ENCODE measurements at regions not wholly inside any gene's neighbourhood (a gene's known extent, or its start where the extent isn't known, plus 50 kb on each side); places are given as distances from the start of the nearest gene placed in this dataset.

GRCh38 chr13:91153372-91153771, 194.1 kb upstream of the MIR17HG start:
- TF ChIP-seq, protein P1, sequence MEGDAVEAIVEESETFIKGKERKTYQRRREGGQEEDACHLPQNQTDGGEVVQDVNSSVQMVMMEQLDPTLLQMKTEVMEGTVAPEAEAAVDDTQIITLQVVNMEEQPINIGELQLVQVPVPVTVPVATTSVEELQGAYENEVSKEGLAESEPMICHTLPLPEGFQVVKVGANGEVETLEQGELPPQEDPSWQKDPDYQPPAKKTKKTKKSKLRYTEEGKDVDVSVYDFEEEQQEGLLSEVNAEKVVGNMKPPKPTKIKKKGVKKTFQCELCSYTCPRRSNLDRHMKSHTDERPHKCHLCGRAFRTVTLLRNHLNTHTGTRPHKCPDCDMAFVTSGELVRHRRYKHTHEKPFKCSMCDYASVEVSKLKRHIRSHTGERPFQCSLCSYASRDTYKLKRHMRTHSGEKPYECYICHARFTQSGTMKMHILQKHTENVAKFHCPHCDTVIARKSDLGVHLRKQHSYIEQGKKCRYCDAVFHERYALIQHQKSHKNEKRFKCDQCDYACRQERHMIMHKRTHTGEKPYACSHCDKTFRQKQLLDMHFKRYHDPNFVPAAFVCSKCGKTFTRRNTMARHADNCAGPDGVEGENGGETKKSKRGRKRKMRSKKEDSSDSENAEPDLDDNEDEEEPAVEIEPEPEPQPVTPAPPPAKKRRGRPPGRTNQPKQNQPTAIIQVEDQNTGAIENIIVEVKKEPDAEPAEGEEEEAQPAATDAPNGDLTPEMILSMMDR (IDR thresholded peaks at IDR 0.05): no peak
- Histone ChIP-seq H3K9me3 (no peaks in the 10 kb centered on the region), H3K4me3 (no peak overlapping the region), H3K4me1 (peaks cover 0 to 6% (median 0%) of the 10 kb centered on the region in 9 donors), H3K36me3 (no peaks in the 10 kb centered on the region), H3K27ac (no peak overlapping the region), H3K27me3 (no peaks in the 10 kb centered on the region)
- intact Hi-C loops (cut with DNase I): no loop called here
- no peak for ATAC-seq
- DNase-seq: no peak

GRCh38 chr13:91154558-91155353, 192.7 kb upstream of the MIR17HG start:
- no peaks in the 10 kb centered on the region for H3K36me3 ChIP-seq
- 55 to 62% methylated on average over 6 of the region's 6 CpGs for WGBS, 2 donors
- peak overlapping the region in 2 of 10 donors; percentile 8 to 15 for H3K4me3 ChIP-seq
- H3K27me3 ChIP-seq: no peaks in the 10 kb centered on the region
- peak overlapping the region in 1 of 10 donors; percentile 73 for H3K27ac ChIP-seq
- ATAC-seq (peak in 6 of 8 donors; percentile 43 to 69 (median 52)), DNase-seq (no peak)
- no peaks in the 10 kb centered on the region for H3K9me3 ChIP-seq
- peaks cover 0 to 6% (median 0%) of the 10 kb centered on the region in 9 donors for H3K4me1 ChIP-seq
- intact Hi-C loops (cut with DNase I): no loop called here
- TF ChIP-seq, protein P1 (IDR thresholded peaks at IDR 0.05): no peak

GRCh38 chr13:91155512-91156114, 191.9 kb upstream of the MIR17HG start:
- TF ChIP-seq, protein P1 (IDR thresholded peaks at IDR 0.05): no peak
- DNase-seq: no peak
- Histone ChIP-seq H3K27ac (peak overlapping the region in 1 of 10 donors; percentile 73), H3K27me3 (no peaks in the 10 kb centered on the region), H3K36me3 (no peaks in the 10 kb centered on the region), H3K4me3 (no peak overlapping the region), H3K9me3 (no peaks in the 10 kb centered on the region), H3K4me1 (peaks cover 0 to 6% (median 0%) of the 10 kb centered on the region in 9 donors)
- no peak for ATAC-seq
- 78 to 83% methylated on average over 5 of the region's 5 CpGs for WGBS, 2 donors
- intact Hi-C loops (cut with DNase I): no loop called here

DNA sequence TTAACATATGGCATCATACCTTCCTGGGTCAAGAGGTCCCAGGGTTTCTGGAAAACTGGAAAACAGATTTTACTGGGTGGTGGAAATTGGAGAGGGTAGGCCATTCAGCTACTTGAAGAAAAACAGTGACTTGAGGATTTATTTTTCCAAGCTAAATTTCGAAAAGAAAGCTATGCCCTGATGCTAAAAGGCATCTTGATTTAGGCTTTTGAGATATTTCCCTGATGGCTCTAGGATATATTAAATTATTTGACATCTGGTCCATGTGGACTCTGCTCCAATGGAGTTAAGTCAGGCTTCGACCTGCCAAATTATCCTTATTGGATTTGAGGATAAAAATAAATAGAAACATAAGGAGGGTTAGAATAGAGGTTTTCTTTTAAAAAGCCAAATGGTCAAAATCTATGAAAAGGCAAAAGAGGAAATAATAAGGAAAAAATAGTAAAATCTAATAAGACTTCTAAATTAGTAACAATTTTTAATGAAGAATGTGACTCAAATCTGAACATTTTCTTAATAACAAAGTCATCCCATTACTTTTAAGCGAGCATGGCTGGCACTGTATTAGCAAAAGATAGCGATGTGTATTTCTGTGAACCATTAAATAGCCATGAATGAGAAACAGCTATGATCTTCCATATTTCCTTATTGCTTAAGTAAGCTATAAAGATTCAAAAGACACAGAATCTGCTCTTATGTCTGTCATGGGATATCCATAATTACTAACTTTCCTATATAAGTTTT, 190.0 kb upstream of the MIR17HG start:
- ATAC-seq (no peak), DNase-seq (no peak)
- TF ChIP-seq, protein P1 (IDR thresholded peaks at IDR 0.05): no peak
- Histone ChIP-seq H3K9me3 (no peaks in the 10 kb centered on the region), H3K27ac (no peak overlapping the region), H3K36me3 (no peaks in the 10 kb centered on the region), H3K4me3 (no peak overlapping the region), H3K4me1 (peaks cover 0 to 6% (median 0%) of the 10 kb centered on the region in 9 donors), H3K27me3 (no peaks in the 10 kb centered on the region)
- intact Hi-C loops (cut with DNase I): no loop called here
- 77 to 83% methylated on average over 4 of the region's 4 CpGs for whole genome bisulfite sequencing, 2 donors

Data from heart right ventricle (tissue), 16 donors.